Superior temporal gyrus (tissue), 1 donor: ENCODE measurements at regions not wholly inside any gene's neighbourhood (a gene's known extent, or its start where the extent isn't known, plus 50 kb on each side); places are given as distances from the start of the nearest gene placed in this dataset.

Source experiments
- DNase-seq: peaks from one replicate; pipeline ENCODE4 v3.0.0-alpha.2; 2016; ENCODE audit errors: extremely low spot score

DNA sequence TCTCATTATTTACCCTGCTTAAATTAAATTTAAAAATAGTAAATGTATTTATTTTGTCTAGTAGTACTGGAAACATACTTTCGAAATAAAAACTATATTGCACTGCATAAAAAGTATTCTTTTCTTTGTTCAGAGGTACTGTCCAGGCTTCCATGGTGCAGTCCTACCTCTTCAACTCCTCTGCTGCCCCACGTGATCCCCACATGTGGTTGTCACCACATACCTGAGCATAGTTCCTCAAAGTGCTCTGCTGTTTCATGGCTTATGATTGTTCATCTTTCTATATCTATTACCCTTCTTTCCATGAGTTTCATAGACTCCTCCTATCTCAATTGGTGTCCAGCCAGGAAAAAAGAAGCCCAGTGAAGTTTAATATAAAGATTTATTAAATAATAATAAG is 317.5 kb upstream of the OR4E1 start:
- DNase-seq = no peak

DNA sequence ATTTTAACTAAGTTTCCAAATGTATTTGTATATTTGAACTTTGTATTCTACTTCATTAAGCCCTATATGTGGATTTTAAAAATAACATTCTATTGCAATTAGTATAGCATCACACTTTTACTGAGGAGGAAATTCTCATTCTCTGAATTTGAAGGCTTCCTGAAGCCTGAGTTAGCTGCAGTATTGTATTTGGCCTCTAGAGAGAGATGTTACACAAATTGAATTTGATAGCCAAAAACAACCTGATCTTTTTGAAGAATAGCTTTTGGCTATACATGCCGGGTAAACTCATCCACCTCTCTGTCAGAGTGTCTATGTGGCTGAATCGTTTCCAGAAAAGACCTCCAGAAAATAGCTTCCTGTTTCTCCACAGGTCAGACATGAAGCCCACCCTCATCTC is 316.5 kb upstream of the OR4E1 start:
- peak; percentile 40 for DNase-seq

DNA sequence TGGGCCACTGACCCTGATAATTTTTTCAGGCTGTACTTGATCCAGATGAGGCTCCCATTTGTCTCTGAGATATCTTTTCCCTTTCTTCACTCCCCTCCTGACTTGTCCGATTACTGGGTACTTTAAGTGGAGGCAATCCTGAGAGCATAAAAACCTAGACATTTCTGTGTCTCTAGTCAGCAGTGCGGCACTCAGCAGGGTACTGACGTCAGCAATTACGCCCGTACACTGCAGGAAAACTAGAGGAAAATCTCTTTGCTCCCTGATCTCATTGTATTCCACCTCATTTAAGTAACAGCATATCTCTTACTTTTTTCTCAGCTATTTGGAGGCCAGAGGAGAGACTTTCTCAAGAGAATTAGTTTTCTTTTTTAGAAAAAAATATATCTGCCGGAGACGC is 315.5 kb upstream of the OR4E1 start:
- no peak for DNase-seq

DNA sequence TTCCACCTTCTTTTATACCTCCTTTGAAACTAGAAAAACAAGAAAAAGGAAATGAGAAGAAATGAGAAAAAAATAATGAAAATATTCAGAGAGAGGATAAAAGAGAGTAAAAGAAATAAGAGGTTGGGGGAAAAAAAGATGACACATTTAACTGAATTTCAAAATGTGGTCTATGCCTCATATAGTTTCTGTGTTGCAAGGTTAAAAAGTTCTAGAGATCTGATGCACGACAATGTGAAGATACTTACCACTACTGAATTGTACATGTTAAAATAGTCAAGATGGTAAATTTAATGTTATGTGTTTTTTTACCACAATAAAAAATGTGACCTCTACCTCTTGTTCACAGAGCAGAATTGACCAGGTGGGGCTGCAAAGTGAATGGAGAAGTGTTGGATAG is 314.8 kb upstream of the OR4E1 start:
- DNase-seq = no peak

DNA sequence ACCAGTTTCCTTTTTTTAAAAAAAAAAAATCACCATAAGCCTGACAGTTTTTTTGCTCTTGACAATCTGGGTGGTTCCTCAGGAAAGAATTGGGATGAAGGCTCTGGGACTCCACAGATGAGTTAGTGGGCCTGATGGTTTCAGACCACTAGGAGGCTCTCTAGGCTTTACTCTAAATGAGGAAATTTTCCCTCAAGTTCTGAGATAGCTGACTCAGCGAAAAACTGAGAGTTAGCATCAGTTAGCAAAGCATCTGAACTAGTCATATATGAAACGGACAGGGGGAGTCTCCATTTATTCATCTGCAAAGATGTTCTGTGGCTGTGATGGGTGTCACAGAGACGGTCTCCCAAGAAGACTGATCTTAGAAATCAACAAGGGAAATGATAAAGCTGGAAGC is 314.3 kb upstream of the OR4E1 start:
- DNase-seq = peak; percentile 47

DNA sequence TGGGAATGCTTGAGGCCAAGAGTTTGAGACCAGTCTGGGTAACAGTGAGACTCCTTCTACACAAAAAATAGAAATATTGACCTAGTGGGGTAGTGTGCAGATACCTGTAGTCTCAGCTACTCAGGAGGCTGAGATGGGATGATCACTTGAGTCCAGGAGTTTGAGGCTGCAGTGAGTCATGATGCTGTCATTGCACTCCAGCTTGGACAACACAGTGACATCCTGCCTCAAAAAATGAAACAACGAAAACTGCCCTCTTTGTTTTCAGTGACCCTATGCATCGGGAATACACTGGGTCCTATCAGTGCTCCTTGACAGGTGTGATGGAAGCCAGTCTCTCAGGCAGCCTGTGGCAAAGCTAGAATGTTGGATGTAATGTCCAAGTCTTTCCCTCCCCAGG is 311.5 kb upstream of the OR4E1 start:
- no peak for DNase-seq

DNA sequence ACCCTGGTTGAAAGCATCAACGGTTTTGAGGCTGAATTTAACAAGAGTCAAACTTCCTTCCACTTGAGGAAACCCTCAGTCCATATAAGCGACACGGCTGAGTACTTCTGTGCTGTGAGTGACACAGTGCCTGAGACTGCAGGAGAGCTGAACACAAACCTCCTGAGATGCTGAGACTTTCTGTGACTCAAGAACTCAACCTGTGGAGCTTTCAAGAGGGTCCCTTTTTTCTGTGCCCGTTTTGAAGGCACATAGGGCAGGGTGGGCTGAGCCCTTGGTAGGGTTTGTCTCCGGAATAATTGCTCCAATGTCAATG is 305.3 kb upstream of the OR4E1 start:
- DNase-seq = no peak

DNA sequence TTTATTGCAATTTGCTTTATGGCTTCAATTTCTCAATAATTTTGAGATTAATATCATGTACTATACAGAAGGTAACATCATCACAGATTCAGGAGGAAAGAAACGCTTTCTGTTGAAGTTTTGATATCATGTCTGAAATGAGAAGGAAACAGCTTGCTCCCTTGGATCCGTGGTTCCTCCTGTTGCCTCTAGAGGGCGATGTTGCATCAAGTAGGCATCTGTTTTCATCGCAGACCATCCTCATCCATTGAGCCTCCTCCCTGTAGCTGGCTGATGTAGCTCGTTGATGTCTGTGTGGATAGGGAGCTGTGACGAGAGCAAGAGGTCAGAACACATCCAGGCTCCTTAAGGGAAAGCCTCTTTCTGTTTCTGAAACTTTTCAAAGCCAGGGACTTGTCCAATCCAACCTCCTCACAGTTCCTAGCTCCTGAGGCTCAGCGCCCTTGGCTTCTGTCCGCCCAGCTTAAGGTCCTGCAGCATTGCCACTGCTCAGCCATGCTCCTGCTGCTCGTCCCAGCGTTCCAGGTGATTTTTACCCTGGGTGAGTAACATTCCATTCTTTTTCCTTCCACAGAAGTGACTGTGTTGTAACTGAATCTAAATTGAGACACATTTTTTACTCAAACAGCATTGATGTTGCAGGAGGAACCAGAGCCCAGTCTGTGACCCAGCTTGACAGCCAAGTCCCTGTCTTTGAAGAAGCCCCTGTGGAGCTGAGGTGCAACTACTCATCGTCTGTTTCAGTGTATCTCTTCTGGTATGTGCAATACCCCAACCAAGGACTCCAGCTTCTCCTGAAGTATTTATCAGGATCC is 304.8 kb upstream of the OR4E1 start:
- peak; percentile 50 for DNase-seq

DNA sequence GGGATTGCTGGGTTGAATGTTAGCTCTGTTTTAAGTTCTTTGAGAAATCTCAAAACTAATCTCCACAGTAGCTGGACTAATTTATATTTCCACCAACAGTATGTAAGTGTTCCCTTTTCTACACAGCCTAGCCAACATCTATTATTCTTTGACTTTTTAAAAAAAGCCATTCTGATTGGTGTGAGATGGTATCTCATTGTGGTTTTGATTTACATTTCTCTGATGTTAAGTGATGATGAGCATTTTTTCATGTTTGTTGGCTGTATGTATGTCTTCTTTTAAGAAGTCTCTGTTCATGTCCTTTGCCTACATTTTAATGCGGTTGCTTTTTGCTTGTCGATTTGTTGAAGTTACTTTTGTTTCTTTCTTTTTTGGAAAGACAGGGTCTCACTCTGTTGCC is 301.1 kb upstream of the OR4E1 start:
- no peak for DNase-seq

DNA sequence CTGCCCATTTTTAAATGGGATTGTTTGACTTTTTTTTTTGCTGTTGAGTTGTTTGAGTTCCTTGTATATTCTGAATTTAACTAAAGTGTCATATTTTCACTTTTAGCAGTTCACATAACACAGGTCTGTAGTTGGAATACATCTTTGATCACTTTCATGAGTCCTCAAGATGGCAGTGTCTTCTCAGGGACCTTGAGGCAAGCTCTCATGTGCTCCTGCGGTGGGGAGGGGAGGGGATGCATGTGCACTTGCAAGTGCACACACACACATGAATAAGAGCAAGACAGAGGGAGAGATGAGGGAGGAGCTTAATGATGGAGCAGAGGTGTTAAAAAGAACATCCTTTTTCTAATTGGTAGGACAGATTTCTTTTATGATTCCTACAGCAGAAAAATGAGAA is 291.4 kb upstream of the OR4E1 start:
- DNase-seq = no peak

DNA sequence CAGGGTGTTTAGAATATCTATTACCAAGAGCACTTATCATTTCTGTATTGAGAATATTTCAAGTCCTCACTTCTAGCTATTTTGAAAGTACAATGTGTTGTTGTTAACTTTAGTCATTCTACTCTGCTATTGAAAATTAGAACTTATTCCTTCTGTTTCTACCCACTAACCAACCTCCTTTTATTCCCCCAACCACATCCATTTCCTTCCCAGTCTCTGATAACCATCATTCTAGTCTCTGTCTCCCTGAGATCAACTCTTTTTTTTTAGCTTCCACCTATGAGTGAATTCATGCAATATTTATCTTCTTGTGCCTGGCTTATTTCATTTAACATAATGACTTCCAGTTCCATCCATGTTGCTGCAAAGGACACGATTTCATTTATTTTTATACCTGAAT is 290.6 kb upstream of the OR4E1 start:
- no peak for DNase-seq

DNA sequence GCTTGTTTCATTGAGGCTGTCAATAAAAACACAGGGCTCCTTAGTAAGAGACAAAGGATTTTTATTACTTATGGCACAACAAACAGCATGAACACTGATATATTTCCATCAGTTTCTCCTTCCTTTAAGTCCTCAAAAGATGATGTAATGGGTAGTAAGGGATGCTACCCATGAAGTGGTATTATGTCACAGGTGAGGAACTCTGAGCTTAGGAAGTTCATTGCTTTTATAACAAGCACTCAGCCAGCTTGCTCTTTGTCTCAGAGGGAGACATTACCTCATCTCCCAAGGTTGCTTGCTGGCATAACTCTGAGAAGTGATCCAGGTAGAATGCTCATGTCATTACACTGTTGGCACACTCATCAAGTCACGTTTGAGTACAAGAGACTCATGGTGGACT is 287.0 kb upstream of the OR4E1 start:
- DNase-seq = no peak

DNA sequence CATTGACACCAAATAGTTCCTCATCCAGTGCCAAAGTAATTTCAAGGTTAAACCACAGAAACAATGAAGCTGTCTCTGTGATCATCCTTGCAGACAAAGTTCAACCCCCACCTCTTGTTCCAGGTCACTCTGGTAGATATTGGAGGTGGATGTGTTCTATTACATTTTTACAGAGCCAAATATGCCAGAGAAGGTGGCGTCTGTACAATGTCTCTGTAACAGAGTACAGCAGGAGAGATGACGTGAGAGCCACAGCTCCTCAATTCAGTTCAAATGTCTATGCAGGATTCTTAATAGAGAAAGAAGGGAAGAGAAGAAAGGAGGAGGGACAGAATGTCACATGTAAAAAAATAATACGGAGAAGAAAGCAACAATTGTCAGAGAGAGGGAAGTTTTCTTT is 268.3 kb upstream of the OR4E1 start:
- no peak for DNase-seq

DNA sequence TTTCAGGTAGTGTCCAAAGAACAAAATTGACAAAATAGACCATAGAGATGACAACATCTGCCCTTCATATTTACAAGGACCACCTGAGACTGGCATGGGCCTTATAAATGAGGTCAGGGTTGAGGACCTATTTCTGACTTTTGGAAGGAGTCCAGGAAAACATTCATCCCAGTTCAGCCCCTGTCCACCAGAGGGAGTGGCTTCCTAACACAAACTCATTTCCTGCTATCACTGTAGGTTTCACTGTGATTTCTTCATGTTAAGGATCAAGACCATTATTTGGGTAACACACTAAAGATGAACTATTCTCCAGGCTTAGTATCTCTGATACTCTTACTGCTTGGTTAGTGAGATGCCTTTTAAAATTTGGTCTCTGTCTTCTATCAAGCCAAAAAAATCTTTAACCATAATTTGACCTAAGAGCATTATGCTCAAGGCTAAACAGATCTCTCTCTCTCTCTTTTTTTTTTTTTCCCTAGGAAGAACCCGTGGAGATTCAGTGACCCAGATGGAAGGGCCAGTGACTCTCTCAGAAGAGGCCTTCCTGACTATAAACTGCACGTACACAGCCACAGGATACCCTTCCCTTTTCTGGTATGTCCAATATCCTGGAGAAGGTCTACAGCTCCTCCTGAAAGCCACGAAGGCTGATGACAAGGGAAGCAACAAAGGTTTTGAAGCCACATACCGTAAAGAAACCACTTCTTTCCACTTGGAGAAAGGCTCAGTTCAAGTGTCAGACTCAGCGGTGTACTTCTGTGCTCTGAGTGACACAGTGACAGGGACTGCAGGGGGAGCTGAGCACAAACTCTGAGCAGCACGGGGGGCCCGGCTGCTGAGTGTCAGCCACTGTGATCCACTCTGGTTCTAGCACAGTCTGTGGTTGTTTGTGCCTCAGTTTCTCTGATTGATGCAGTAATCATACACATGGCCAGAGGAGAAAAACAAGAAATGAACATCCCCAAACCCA is 267.6 kb upstream of the OR4E1 start:
- DNase-seq = no peak

DNA sequence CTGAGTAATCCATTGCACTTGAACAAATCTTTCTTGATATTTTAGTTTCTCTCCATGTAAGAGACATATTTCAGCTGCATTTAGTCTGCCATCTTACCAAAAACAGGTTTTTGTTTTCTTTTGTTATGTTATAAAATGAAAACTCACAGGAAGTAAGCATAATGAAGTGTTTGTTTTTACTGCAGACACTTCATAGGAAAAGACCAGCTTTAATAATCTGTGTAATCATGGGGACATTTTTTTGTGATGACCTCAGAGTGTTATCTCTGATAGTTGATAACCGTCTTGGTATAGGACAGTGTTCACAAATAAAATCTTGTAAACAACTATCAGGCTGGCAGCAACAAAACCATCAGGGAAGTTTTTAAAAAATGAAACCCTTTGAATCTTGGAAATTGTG is 266.2 kb upstream of the OR4E1 start:
- DNase-seq = no peak

DNA sequence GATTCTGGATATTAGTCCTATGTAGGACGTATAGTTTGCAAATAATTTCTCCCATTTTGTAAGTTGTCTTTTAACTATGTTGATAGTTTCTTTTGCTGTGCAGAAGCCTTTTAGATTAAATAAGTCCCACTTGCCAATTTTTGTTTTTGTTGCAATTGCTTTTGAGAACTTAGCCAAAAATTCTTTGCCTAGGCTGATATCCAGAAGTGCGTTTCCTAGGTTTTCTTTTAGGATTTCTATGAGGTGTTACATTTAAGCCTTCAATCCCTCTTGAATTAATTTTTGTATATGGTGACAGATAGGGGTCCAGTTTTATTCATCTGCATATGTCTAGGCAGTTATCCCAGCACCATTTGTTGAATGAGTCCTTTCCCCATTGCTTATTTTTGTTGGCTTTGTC is 264.4 kb upstream of the OR4E1 start:
- no peak for DNase-seq

DNA sequence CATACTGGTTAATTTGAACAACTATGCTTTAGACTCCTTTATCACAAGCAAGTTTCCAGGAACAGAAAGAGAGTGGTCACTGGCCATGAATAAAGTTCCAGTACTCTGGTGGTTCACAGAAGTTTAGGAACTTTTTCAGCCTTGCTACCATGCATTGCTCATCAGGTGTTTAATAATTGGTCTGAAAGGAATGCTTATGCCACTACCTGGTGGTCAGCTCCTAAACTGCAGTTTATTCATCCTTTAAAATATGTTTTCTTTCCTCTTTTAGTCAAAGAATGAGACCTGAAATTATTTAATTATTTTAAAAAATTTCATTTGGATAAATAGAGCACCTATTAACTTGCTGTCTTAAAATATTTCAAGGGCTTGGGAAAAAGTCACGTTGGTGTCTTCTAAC is 260.1 kb upstream of the OR4E1 start:
- DNase-seq = no peak

DNA sequence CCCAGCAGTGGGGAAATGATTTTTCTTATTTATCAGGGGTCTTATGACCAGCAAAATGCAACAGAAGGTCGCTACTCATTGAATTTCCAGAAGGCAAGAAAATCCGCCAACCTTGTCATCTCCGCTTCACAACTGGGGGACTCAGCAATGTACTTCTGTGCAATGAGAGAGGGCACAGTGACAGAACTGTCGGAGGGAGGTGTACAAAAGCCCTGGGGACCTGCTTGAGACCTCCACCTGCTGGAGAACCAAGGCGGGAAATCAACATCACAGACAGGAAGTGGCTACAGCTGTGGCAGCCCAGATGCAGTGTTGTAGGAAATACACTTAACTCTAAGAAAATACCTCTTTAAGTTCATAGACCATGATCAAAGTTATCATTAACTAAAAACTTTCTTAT is 250.9 kb upstream of the OR4E1 start:
- DNase-seq = no peak

DNA sequence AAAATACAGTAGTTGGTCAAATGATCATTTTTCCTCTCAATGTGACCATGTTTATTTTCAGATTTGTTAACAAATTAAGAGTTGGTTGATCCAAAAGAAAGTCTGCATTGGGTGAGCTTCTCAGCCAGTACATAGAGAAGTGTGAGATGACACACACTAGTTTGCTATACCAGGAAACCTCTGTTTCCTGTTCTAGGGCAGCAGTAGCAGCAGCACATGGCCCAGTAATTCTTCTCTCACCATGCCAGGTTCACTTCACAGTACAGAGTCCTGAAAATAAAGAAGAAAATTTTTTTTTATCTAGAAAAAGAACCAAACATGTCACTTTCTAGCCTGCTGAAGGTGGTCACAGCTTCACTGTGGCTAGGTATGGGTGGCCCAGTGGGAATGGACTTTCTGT is 250.2 kb upstream of the OR4E1 start:
- no peak for DNase-seq

DNA sequence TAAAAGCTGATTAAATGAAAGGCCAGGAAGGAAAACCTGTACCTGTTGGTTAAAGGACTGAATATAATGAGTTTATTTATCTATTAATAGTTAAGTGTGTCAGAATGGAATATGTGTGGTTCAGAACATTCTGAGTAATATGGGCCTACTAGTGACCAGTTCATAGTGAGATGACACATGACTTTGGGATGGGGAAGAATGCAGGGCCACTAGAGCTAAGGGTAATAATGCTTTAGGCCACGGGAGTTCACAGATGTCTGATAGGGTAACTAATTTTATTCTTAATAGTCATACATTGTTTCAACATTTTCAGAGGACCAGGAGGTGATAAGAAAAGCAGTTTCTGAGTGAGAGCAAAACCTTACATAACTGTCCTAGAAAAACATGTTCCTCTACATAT is 247.8 kb upstream of the OR4E1 start:
- DNase-seq = no peak

DNA sequence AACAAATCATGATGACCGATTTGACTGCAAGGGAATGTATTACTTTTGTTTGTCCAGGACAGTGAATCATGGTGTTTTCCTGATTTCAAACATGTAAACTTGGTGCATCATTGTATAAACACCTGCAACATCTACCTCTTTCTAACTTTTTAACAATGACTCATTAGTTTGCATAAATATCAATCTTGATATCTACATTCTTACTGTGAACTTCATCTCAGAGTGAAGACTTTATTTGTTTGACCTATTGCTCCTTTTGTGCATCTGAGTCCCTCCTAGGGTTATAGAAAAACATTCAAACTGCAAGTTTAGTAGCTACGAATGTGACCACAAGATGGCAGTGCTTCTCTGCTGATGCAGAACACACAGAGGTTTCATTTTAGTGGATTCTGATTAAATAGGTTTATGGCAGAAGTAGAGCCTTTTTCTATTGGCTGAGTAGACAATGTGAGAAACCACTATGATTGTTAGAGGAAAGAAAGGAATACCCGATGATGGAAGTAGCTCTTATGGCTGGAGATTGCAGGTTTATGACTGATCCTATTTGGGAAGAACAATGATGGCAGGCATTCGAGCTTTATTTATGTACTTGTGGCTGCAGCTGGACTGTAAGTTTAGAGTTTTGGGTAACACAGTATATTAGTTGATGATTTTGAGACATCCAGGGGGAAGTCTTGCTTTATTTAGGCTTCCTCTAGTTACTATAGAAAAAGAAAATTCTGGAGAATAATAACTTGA is 244.2 kb upstream of the OR4E1 start:
- peak; percentile 92 for DNase-seq

DNA sequence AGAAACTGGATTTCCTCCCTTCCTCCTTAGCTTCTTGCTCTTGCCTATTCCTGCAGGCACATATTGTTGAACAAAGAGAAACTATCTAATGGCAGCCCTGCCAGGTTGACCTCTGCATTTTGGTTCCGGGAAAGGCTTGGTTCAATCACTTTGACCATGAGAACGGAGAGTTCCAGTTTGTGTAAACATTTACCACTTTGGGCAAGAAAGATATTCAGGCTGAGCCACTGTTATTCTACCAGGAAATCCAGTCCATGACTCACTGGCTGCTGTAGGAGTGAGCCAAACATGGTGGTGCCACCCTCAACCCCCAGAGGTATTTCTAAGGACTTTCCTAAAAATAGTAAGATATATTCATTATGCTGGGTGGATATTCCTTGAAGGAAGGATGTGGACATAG is 242.2 kb upstream of the OR4E1 start:
- no peak for DNase-seq

DNA sequence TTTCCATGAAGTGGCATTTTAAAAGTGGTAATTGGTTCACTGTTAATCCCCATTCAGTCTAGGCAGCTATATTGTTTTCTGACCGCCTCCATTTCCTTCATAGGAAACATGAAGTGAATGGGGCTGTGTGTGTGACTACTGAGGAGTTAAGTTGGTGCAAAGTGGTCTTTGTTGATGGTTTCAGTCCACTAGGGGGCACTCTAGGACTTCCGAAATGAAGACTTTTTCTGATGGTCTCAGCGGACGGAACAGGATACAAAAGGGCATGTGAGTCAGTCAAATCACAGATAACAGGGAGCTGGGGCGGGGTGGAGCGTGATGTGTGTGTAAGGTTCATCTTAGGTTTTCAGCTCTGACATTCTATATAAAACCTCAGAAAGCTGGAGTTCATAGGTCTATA is 240.1 kb upstream of the OR4E1 start:
- DNase-seq = peak; percentile 84
